ENCODE measurements at regions not wholly inside any gene's neighbourhood (a gene's known extent, or its start where the extent isn't known, plus 50 kb on each side); places are given as distances from the start of the nearest gene placed in this dataset.

DNA sequence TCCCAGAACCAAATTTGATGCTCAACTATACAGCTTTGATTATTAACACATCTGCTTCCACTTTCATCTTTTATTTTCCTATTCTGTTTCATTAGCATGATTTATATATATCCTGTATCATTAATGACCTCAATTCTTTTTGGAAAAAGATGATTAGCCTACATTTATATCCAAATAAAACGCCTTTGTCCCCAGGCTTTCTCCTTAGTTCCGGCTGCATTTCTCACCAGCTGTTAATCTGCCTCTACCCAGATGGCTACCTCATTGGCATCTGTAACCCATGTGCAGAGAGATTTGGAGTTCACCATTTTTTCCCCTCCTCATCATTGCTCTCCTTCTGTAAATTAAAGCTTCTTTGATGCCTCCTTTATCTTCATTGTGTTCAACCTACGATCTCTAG, 336.8 kb upstream of the RGS6 start:
- Histone ChIP-seq H2AK5ac (ENCODE audit: low read length) (no peak overlapping the region), H2AFZ (ENCODE audit: insufficient read depth, low read length, poor library complexity) (no peak overlapping the region), H3K9ac (ENCODE audit: low read length) (no peak overlapping the region), H3K79me1 (ENCODE audit: low read length) (no peaks in the 10 kb centered on the region), H3K79me2 (ENCODE audit: control insufficient read depth, insufficient read depth, low read length, poor library complexity) (no peaks in the 10 kb centered on the region), H4K91ac (ENCODE audit: low read depth, low read length) (no peak overlapping the region), H3K14ac (ENCODE audit: low read length) (no peak overlapping the region), H3K23ac (ENCODE audit: low read length) (no peak overlapping the region), H3K18ac (ENCODE audit: low read length) (no peak overlapping the region), H2BK12ac (ENCODE audit: low read length) (no peak overlapping the region), H2BK5ac (ENCODE audit: low read depth, low read length, poor library complexity) (no peak overlapping the region), H2BK120ac (ENCODE audit: insufficient read depth, low read length, poor library complexity) (no peak overlapping the region), H3K9me3 (ENCODE audit: insufficient read depth, low read depth, low read length) (no peaks in the 10 kb centered on the region), H3K4ac (ENCODE audit: low read depth, low read length) (no peak overlapping the region), H4K8ac (ENCODE audit: low read depth, low read length) (no peak overlapping the region), H3K4me2 (ENCODE audit: low read length) (no peak overlapping the region), H3K36me3 (ENCODE audit: control insufficient read depth in 1 of 2, insufficient read depth in 2 of 2, low read length in 2 of 2) (peaks cover 0 to 1% of the 10 kb centered on the region in 2 experiments), H3K4me1 (ENCODE audit: control insufficient read depth in 1 of 2, insufficient read depth in 2 of 2, low read length in 2 of 2) (no peaks in the 10 kb centered on the region), H3K27ac (ENCODE audit: low read depth, low read length) (no peak overlapping the region), H4K12ac (ENCODE audit: low read depth, low read length) (no peak overlapping the region), H3K27me3 (ENCODE audit: insufficient read depth, low read length) (no peaks in the 10 kb centered on the region), H3K4me3 (ENCODE audit: low read depth, low read length) (no peak overlapping the region)
- DNase-seq = no peak
- WGBS (ENCODE audit: extremely low coverage, insufficient coverage, insufficient read length) = no CpG with 5 or more reads among the region's 3 CpGs

DNA sequence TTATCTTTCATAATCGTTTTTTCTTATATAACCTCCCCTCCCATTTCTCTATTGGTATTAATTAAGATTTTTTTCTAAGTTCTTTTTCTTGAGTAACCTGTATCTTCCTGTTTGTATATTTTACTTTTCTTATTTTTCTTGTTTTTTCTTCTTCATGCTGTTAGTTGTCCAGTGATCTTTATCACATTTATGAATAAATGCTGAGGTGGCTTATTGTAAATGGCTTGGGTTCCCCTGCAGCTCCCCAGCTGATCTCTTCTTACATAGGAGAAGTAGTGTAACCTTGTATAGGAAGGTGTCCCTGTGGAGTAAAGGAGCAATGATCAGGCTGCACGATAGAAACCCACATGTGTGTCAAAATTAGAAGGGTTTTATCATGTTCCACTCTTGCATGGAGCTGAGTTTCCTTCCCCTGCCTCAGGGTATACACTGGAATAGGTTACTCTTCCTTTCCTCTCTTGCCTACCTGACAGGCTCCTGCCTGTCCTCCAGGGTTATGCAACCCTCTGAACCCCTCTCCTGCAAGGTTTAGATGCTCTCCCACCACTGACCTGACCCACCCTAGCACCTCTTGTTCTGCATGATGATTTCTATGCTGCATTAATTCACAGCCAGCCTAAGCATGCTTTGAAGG, 334.8 kb upstream of the RGS6 start:
- Histone ChIP-seq H3K27me3 (ENCODE audit: insufficient read depth, low read length) (no peaks in the 10 kb centered on the region), H3K4ac (ENCODE audit: low read depth, low read length) (no peak overlapping the region), H3K14ac (ENCODE audit: low read length) (no peak overlapping the region), H2AK5ac (ENCODE audit: low read length) (no peak overlapping the region), H4K91ac (ENCODE audit: low read depth, low read length) (no peak overlapping the region), H3K18ac (ENCODE audit: low read length) (no peak overlapping the region), H3K4me2 (ENCODE audit: low read length) (no peak overlapping the region), H3K9me3 (ENCODE audit: insufficient read depth, low read depth, low read length) (no peaks in the 10 kb centered on the region), H3K79me2 (ENCODE audit: control insufficient read depth, insufficient read depth, low read length, poor library complexity) (no peaks in the 10 kb centered on the region), H2BK120ac (ENCODE audit: insufficient read depth, low read length, poor library complexity) (no peak overlapping the region), H3K9ac (ENCODE audit: low read length) (no peak overlapping the region), H3K23ac (ENCODE audit: low read length) (no peak overlapping the region), H2BK5ac (ENCODE audit: low read depth, low read length, poor library complexity) (no peak overlapping the region), H4K8ac (ENCODE audit: low read depth, low read length) (no peak overlapping the region), H2AFZ (ENCODE audit: insufficient read depth, low read length, poor library complexity) (no peak overlapping the region), H3K4me3 (ENCODE audit: low read depth, low read length) (no peak overlapping the region), H3K79me1 (ENCODE audit: low read length) (no peaks in the 10 kb centered on the region), H3K36me3 (ENCODE audit: control insufficient read depth in 1 of 2, insufficient read depth in 2 of 2, low read length in 2 of 2) (peaks cover 0 to 1% of the 10 kb centered on the region in 2 experiments), H3K4me1 (ENCODE audit: control insufficient read depth in 1 of 2, insufficient read depth in 2 of 2, low read length in 2 of 2) (no peaks in the 10 kb centered on the region), H2BK12ac (ENCODE audit: low read length) (no peak overlapping the region), H4K12ac (ENCODE audit: low read depth, low read length) (no peak overlapping the region), H3K27ac (ENCODE audit: low read depth, low read length) (no peak overlapping the region)
- DNase-seq = no peak
- WGBS (ENCODE audit: extremely low coverage, insufficient coverage, insufficient read length) = no CpG with 5 or more reads among the region's 2 CpGs

DNA sequence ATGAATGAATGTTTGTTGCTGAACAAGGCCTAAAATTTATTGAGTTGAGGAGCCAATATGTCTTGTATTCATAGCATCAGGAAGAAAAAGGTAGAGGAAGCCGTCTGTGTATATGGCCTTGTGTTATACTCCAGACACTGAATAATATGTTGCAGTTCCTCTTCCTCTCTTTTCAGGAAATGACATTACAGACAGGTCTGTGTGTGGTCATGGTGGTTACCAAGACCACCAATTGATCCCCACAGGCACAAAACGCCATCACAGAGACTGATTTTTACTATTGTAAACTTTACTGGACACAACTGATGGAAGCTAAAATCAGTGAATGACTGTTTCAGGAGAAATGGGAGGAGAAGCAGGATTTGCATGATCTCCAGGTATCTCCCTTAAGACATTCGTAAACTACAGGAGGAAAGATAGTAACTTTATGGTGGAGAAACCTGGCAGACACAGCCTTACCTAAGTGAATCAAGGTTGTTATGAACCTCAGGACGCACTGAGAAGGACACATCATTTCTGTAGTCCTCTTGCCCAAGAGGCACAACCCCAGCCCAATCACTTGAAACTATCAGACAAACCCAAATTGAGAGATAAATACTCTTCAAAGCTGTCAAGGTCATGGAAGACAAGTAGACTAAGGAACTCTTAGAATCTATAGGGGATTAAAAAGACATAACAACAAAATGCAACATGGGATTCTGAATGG, 334.1 kb upstream of the RGS6 start:
- no peaks in the 10 kb centered on the region for H3K9me3 ChIP-seq (ENCODE audit: insufficient read depth, low read depth, low read length)
- H4K12ac ChIP-seq (ENCODE audit: low read depth, low read length) = no peak overlapping the region
- no peak overlapping the region for H2BK5ac ChIP-seq (ENCODE audit: low read depth, low read length, poor library complexity)
- no peak overlapping the region for H2BK120ac ChIP-seq (ENCODE audit: insufficient read depth, low read length, poor library complexity)
- H3K4ac ChIP-seq (ENCODE audit: low read depth, low read length) = peak overlapping the region; percentile 8
- H3K27ac ChIP-seq (ENCODE audit: low read depth, low read length) = no peak overlapping the region
- H4K91ac ChIP-seq (ENCODE audit: low read depth, low read length) = no peak overlapping the region
- H2BK12ac ChIP-seq (ENCODE audit: low read length) = no peak overlapping the region
- H3K18ac ChIP-seq (ENCODE audit: low read length) = no peak overlapping the region
- H3K79me1 ChIP-seq (ENCODE audit: low read length) = no peaks in the 10 kb centered on the region
- H3K14ac ChIP-seq (ENCODE audit: low read length) = no peak overlapping the region
- peaks cover 0 to 1% of the 10 kb centered on the region in 2 experiments for H3K36me3 ChIP-seq (ENCODE audit: control insufficient read depth in 1 of 2, insufficient read depth in 2 of 2, low read length in 2 of 2)
- H3K79me2 ChIP-seq (ENCODE audit: control insufficient read depth, insufficient read depth, low read length, poor library complexity) = no peaks in the 10 kb centered on the region
- no peak overlapping the region for H2AFZ ChIP-seq (ENCODE audit: insufficient read depth, low read length, poor library complexity)
- no CpG with 5 or more reads among the region's 4 CpGs for WGBS (ENCODE audit: extremely low coverage, insufficient coverage, insufficient read length)
- no peak overlapping the region for H3K9ac ChIP-seq (ENCODE audit: low read length)
- no peak overlapping the region for H3K4me3 ChIP-seq (ENCODE audit: low read depth, low read length)
- no peak for DNase-seq
- H4K8ac ChIP-seq (ENCODE audit: low read depth, low read length) = no peak overlapping the region
- no peak overlapping the region for H3K4me2 ChIP-seq (ENCODE audit: low read length)
- no peaks in the 10 kb centered on the region for H3K4me1 ChIP-seq (ENCODE audit: control insufficient read depth in 1 of 2, insufficient read depth in 2 of 2, low read length in 2 of 2)
- H3K27me3 ChIP-seq (ENCODE audit: insufficient read depth, low read length) = no peaks in the 10 kb centered on the region
- no peak overlapping the region for H2AK5ac ChIP-seq (ENCODE audit: low read length)
- H3K23ac ChIP-seq (ENCODE audit: low read length) = no peak overlapping the region

DNA sequence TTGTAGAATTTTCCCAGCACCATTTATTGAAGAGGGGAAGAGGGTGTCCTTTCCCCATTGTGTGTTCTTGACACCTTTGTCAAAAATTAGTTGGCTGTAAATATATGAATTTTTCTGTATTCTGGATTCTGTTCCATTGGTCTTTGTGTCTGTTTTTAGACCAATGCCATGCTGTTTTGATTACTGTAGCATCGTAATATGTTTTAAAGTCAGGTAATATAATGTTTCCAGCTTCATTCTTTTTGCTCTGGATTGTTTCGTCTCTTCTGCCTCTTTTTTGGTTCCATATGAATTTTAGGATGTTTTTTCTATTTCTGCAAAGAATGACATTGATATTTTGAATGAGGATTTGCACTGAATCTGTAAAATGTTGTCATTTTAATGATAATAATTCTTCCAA, 331.9 kb upstream of the RGS6 start:
- no peak overlapping the region for H2AFZ ChIP-seq (ENCODE audit: insufficient read depth, low read length, poor library complexity)
- H3K4me2 ChIP-seq (ENCODE audit: low read length) = no peak overlapping the region

More for the DNA sequence above, 331.9 kb upstream of the RGS6 start:
- Histone ChIP-seq H3K9ac (ENCODE audit: low read length) (no peak overlapping the region), H4K91ac (ENCODE audit: low read depth, low read length) (no peak overlapping the region), H2BK5ac (ENCODE audit: low read depth, low read length, poor library complexity) (no peak overlapping the region), H3K79me2 (ENCODE audit: control insufficient read depth, insufficient read depth, low read length, poor library complexity) (no peaks in the 10 kb centered on the region), H4K8ac (ENCODE audit: low read depth, low read length) (no peak overlapping the region), H3K27me3 (ENCODE audit: insufficient read depth, low read length) (no peaks in the 10 kb centered on the region), H3K4me1 (ENCODE audit: control insufficient read depth in 1 of 2, insufficient read depth in 2 of 2, low read length in 2 of 2) (no peaks in the 10 kb centered on the region), H3K14ac (ENCODE audit: low read length) (no peak overlapping the region), H3K4me3 (ENCODE audit: low read depth, low read length) (no peak overlapping the region), H3K4ac (ENCODE audit: low read depth, low read length) (no peak overlapping the region), H2BK120ac (ENCODE audit: insufficient read depth, low read length, poor library complexity) (no peak overlapping the region), H2BK12ac (ENCODE audit: low read length) (no peak overlapping the region), H3K9me3 (ENCODE audit: insufficient read depth, low read depth, low read length) (no peaks in the 10 kb centered on the region), H3K18ac (ENCODE audit: low read length) (no peak overlapping the region), H3K23ac (ENCODE audit: low read length) (no peak overlapping the region), H2AK5ac (ENCODE audit: low read length) (no peak overlapping the region), H4K12ac (ENCODE audit: low read depth, low read length) (no peak overlapping the region), H3K79me1 (ENCODE audit: low read length) (no peaks in the 10 kb centered on the region), H3K27ac (ENCODE audit: low read depth, low read length) (no peak overlapping the region), H3K36me3 (ENCODE audit: control insufficient read depth in 1 of 2, insufficient read depth in 2 of 2, low read length in 2 of 2) (peaks cover 0 to 1% of the 10 kb centered on the region in 2 experiments)
- no peak for DNase-seq
- no CpG with 5 or more reads among the region's 2 CpGs for WGBS (ENCODE audit: extremely low coverage, insufficient coverage, insufficient read length)
